ENCODE measurements at regions not wholly inside any gene's neighbourhood (a gene's known extent, or its start where the extent isn't known, plus 50 kb on each side); places are given as distances from the start of the nearest gene placed in this dataset.

GRCh38 chr3:148269816-148270215, 427.9 kb upstream of the AGTR1 start:
- Histone ChIP-seq H3K9me3 (replicated peaks; ENCODE audit: control insufficient read depth, insufficient read depth, low read length) (no peaks in the 10 kb centered on the region; the same call in 2 of the 3 replicates), H3K4me3 (no peak overlapping the region), H3K27ac (ENCODE audit: control insufficient read depth, insufficient read depth) (no peak overlapping the region), H3K27me3 (replicated peaks in 1 of 2; ENCODE audit: control insufficient read depth in 2 of 2, insufficient read depth in 2 of 2, low read length in 1 of 2) (no peaks in the 10 kb centered on the region), H4K20me1 (ENCODE audit: control insufficient read depth, insufficient read depth) (no peaks in the 10 kb centered on the region), H3K36me3 (ENCODE audit: control insufficient read depth in 2 of 2, insufficient read depth in 2 of 2, low read length in 1 of 2) (no peaks in the 10 kb centered on the region), H3K79me2 (ENCODE audit: control insufficient read depth, insufficient read depth, low read length) (no peaks in the 10 kb centered on the region), H2AFZ (ENCODE audit: control insufficient read depth, low read depth, low read length) (no peak overlapping the region), H3K4me2 (ENCODE audit: control insufficient read depth, insufficient read depth) (no peak overlapping the region), H3K4me1 (ENCODE audit: control insufficient read depth, insufficient read depth, low read length) (no peaks in the 10 kb centered on the region), H3K9ac (ENCODE audit: control insufficient read depth, insufficient read depth, low read length) (no peak overlapping the region)
- no peak for FAIRE-seq
- TF ChIP-seq SRF (IDR thresholded peaks at IDR 0.05; ENCODE audit: low read depth in 2 of 2, low read length in 2 of 2) (no peak), TCF7 (IDR thresholded peaks at IDR 0.05; ENCODE audit: borderline replicate concordance) (no peak), ESRRA (IDR thresholded peaks at IDR 0.05; ENCODE audit: low read length) (no peak), BHLHE40 (IDR thresholded peaks at IDR 0.05; ENCODE audit: borderline replicate concordance in 1 of 2, low read depth in 2 of 2, low read length in 1 of 2) (no peak), ZNF274 (IDR thresholded peaks at IDR 0.05; ENCODE audit: insufficient read depth, insufficient read length) (no peak)
- POLR2A ChIA-PET: no interaction called here
- SMC1A ChIA-PET (ENCODE audit: uncharacterized antibody, unreplicated experiment): interaction anchor here (0.9 to 1.6 kb wide), 3 partner anchors 10 to 36 kb away, joined by 3 read pairs; no protein-coding TSS in a partner anchor
- RAD21 ChIA-PET (ENCODE audit: unreplicated experiment): no interaction called here
- intact Hi-C loops (cut with micrococcal nuclease; ENCODE audit: unreplicated experiment): no loop called here
- no peak for ATAC-seq
- DNase-seq (ENCODE audit: low read depth, low spot score): no peak
- in situ Hi-C loops (cut with MboI): no loop called here
- no TSS peak for BruUV-seq (replicated peaks)
- CTCF ChIA-PET: no interaction called here

- BruUV-seq (replicated peaks): no TSS peak
- Histone ChIP-seq H2AFZ (ENCODE audit: control insufficient read depth, low read depth, low read length) (no peak overlapping the region), H4K20me1 (ENCODE audit: control insufficient read depth, insufficient read depth) (no peaks in the 10 kb centered on the region), H3K9me3 (replicated peaks; ENCODE audit: control insufficient read depth, insufficient read depth, low read length) (no peaks in the 10 kb centered on the region; the same call in 2 of the 3 replicates), H3K36me3 (ENCODE audit: control insufficient read depth in 2 of 2, insufficient read depth in 2 of 2, low read length in 1 of 2) (no peaks in the 10 kb centered on the region), H3K4me3 (no peak overlapping the region), H3K27me3 (replicated peaks in 1 of 2; ENCODE audit: control insufficient read depth in 2 of 2, insufficient read depth in 2 of 2, low read length in 1 of 2) (no peaks in the 10 kb centered on the region), H3K4me2 (ENCODE audit: control insufficient read depth, insufficient read depth) (no peak overlapping the region), H3K4me1 (ENCODE audit: control insufficient read depth, insufficient read depth, low read length) (no peaks in the 10 kb centered on the region), H3K9ac (ENCODE audit: control insufficient read depth, insufficient read depth, low read length) (no peak overlapping the region), H3K79me2 (ENCODE audit: control insufficient read depth, insufficient read depth, low read length) (no peaks in the 10 kb centered on the region), H3K27ac (ENCODE audit: control insufficient read depth, insufficient read depth) (no peak overlapping the region)
- DNase-seq (ENCODE audit: low read depth, low spot score) (no peak), FAIRE-seq (no peak), ATAC-seq (no peak)
- RAD21 ChIA-PET (ENCODE audit: unreplicated experiment): no interaction called here
- CTCF ChIA-PET: no interaction called here
- WGBS (ENCODE audit: insufficient coverage, insufficient replicate concordance, low lambda C conversion rate, missing lambda C conversion rate): 83% methylated on average over 26 of the region's 38 CpGs
- in situ Hi-C loops (cut with MboI): no loop called here
- SMC1A ChIA-PET (ENCODE audit: uncharacterized antibody, unreplicated experiment): interaction anchor here (0.7 to 1.0 kb wide), 3 partner anchors 11 to 37 kb away, joined by 3 read pairs; no protein-coding TSS in a partner anchor
- intact Hi-C loops (cut with micrococcal nuclease; ENCODE audit: unreplicated experiment): no loop called here
- POLR2A ChIA-PET: no interaction called here
- TF ChIP-seq ZNF207 (IDR thresholded peaks at IDR 0.05; ENCODE audit: borderline replicate concordance): no peak
- no peak for TF ChIP-seq ZNF24 (IDR thresholded peaks at IDR 0.05)
- no peak for TF ChIP-seq MTA3 (IDR thresholded peaks at IDR 0.05; ENCODE audit: borderline replicate concordance, low read length)
- no peak for TF ChIP-seq HSF1 (IDR thresholded peaks at IDR 0.05; ENCODE audit: low read depth, low read length)
- no peak for TF ChIP-seq BMI1 (IDR thresholded peaks at IDR 0.05; ENCODE audit: borderline replicate concordance)
- no peak for TF ChIP-seq HDGF (IDR thresholded peaks at IDR 0.05)
- TF ChIP-seq IRF5 (IDR thresholded peaks at IDR 0.05; ENCODE audit: borderline replicate concordance): no peak
- no peak for TF ChIP-seq ZBTB4 (CRISPR knock-in tag; IDR thresholded peaks at IDR 0.05)
These were observed 417.0 kb upstream of the AGTR1 start for GRCh38 chr3:148280623-148281242.
